ENCODE measurements at regions not wholly inside any gene's neighbourhood (a gene's known extent, or its start where the extent isn't known, plus 50 kb on each side); places are given as distances from the start of the nearest gene placed in this dataset.

- no peak for ATAC-seq (ENCODE audit: low read depth)
Observed at GRCh38 chr1:226793620-226794276, 54.7 kb upstream of the ITPKB start.

More at GRCh38 chr1:226793620-226794276, 54.7 kb upstream of the ITPKB start:
- Histone ChIP-seq H4K5ac (ENCODE audit: low read depth, low read length) (no peak overlapping the region), H2BK5ac (ENCODE audit: low read depth, low read length, poor library complexity, severe bottlenecking) (no peak overlapping the region), H2BK20ac (ENCODE audit: low read depth, low read length) (no peak overlapping the region), H3K27me3 (ENCODE audit: control insufficient read depth, insufficient read depth, low read length) (peaks cover 17% of the 10 kb centered on the region), H4K8ac (ENCODE audit: low read depth in 2 of 2, low read length in 2 of 2) (no peak overlapping the region), H3K4ac (ENCODE audit: low read depth, low read length) (no peak overlapping the region), H3K18ac (ENCODE audit: low read depth, low read length) (no peak overlapping the region), H2BK15ac (ENCODE audit: low read depth, low read length) (no peak overlapping the region), H3K9me1 (ENCODE audit: insufficient read depth, low read length) (no peaks in the 10 kb centered on the region), H3K4me3 (ENCODE audit: insufficient read depth, low read depth, low read length) (no peak overlapping the region), H2AFZ (replicated peaks; ENCODE audit: low read length, poor library complexity) (no peak overlapping the region), H3K36me3 (ENCODE audit: control insufficient read depth, insufficient read depth, low read length) (no peaks in the 10 kb centered on the region), H3K23ac (ENCODE audit: low read depth, low read length) (no peak overlapping the region), H3K9me3 (ENCODE audit: control insufficient read depth, insufficient read depth, low read length) (no peaks in the 10 kb centered on the region), H3K4me1 (ENCODE audit: control insufficient read depth, insufficient read depth, low read length) (no peaks in the 10 kb centered on the region), H3K4me2 (ENCODE audit: low read depth, low read length) (no peak overlapping the region), H2AK9ac (replicated peaks; ENCODE audit: low read depth, low read length, poor library complexity) (no peak overlapping the region), H3K14ac (replicated peaks; ENCODE audit: low read depth, low read length) (no peak overlapping the region), H2AK5ac (ENCODE audit: low read depth, low read length) (no peak overlapping the region), H3K27ac (ENCODE audit: insufficient read depth, low read length) (no peak overlapping the region), H3K79me1 (ENCODE audit: low read depth in 1 of 2, low read length in 2 of 2) (no peaks in the 10 kb centered on the region), H4K20me1 (ENCODE audit: insufficient read depth, low read length) (no peaks in the 10 kb centered on the region), H3K56ac (ENCODE audit: extremely low read depth, insufficient read depth, low read length) (no peak overlapping the region), H3K9ac (ENCODE audit: low read depth, low read length) (no peak overlapping the region), H4K91ac (ENCODE audit: insufficient read depth, low read depth, low read length) (no peak overlapping the region), H2BK120ac (ENCODE audit: low read depth, low read length) (no peak overlapping the region)
- no peak for DNase-seq
- BruUV-seq (replicated peaks): no TSS peak
- CTCF ChIA-PET: no interaction called here
- TF ChIP-seq USF2 (IDR thresholded peaks at IDR 0.05; ENCODE audit: low read depth, low read length) (no peak), SMC3 (IDR thresholded peaks at IDR 0.05; ENCODE audit: low read depth, low read length) (no peak), CTCF (conservative IDR thresholded peaks at IDR 0.05; ENCODE audit: low read depth, low read length) (no peak), BHLHE40 (IDR thresholded peaks at IDR 0.05; ENCODE audit: low read depth, low read length) (no peak), FOS (IDR thresholded peaks at IDR 0.05; ENCODE audit: low read depth, low read length) (no peak), POLR2A (IDR thresholded peaks at IDR 0.05; ENCODE audit: low read depth, low read length) (no peak), ELK1 (IDR thresholded peaks at IDR 0.05; ENCODE audit: borderline replicate concordance, low read depth, low read length) (no peak), MXI1 (IDR thresholded peaks at IDR 0.05; ENCODE audit: borderline replicate concordance, low read depth, low read length) (no peak), CHD1 (IDR thresholded peaks at IDR 0.05; ENCODE audit: low read depth, low read length) (no peak), CEBPB (IDR thresholded peaks at IDR 0.05; ENCODE audit: low read depth, low read length) (no peak), MAZ (IDR thresholded peaks at IDR 0.05; ENCODE audit: borderline replicate concordance, low read depth, low read length) (no peak), RCOR1 (IDR thresholded peaks at IDR 0.05; ENCODE audit: insufficient replicate concordance, low read length) (no peak), RAD21 (IDR thresholded peaks at IDR 0.05; ENCODE audit: low read length) (no peak), MAFK (IDR thresholded peaks at IDR 0.05; ENCODE audit: low read depth, low read length) (no peak), RFX5 (IDR thresholded peaks at IDR 0.05; ENCODE audit: low read depth, low read length) (no peak), NFE2L2 (IDR thresholded peaks at IDR 0.05; ENCODE audit: low read depth, low read length) (no peak)
- intact Hi-C loops (cut with micrococcal nuclease): no loop called here
- 80% methylated on average over 1 of the region's 2 CpGs; no CpG with 5 or more reads in 1 of the 2 experiments for WGBS, 2 experiments (ENCODE audit: extremely low coverage in 2 of 2, insufficient read length in 1 of 2)
- in situ Hi-C loops (cut with MboI; ENCODE audit: low sequenced_read_pairs): no loop called here
- dilution Hi-C loops (cut with HindIII; ENCODE audit: low sequenced_read_pairs, unreplicated experiment): no loop called here
- POLR2A ChIA-PET (ENCODE audit: unreplicated experiment): no interaction called here

Data from IMR-90 (cell line).